ENCODE measurements at regions not wholly inside any gene's neighbourhood (a gene's known extent, or its start where the extent isn't known, plus 50 kb on each side); places are given as distances from the start of the nearest gene placed in this dataset.

GRCh38 chr14:98269533-98269932 is 1002.5 kb downstream of the BCL11B start:
- ATAC-seq (ENCODE audit: low read depth) (peak; percentile 81), DNase-seq (ENCODE audit: low spot score) (no peak)
- H3K4me1 ChIP-seq (ENCODE audit: insufficient read depth, poor library complexity, severe bottlenecking) = peaks cover 19% of the 10 kb centered on the region
- H3K27ac ChIP-seq (ENCODE audit: poor library complexity, severe bottlenecking) = peak overlapping the region; percentile 46
- TF ChIP-seq CTCF (IDR thresholded peaks at IDR 0.05; ENCODE audit: poor library complexity, severe bottlenecking) = no peak
- no peaks in the 10 kb centered on the region for H3K27me3 ChIP-seq (ENCODE audit: insufficient read depth, poor library complexity, severe bottlenecking)
- H3K4me3 ChIP-seq (ENCODE audit: severe bottlenecking) = no peak overlapping the region
- no peaks in the 10 kb centered on the region for H3K9me3 ChIP-seq (ENCODE audit: severe bottlenecking)
- no peaks in the 10 kb centered on the region for H3K36me3 ChIP-seq (ENCODE audit: low read depth)

DNA sequence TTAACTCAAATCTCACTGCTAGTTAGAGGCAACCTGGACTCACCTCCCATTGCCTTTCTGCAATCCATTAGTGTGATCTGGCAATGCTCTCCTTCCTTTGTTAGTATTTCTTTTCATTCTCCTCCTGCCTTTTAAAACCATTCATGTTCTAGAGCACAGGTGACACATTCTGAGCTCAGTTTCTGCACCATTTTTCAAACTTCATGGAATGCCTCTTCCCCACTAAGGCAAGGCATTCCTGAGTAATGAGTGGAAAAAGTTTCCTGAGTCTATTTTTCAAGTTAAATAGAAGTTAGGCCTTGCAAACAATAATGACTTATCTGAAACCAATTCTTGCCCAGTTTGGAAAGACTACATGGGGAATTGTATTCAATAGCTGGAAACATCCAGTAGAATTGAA is 1001.8 kb downstream of the BCL11B start:
- Histone ChIP-seq H3K36me3 (ENCODE audit: low read depth) (no peaks in the 10 kb centered on the region), H3K9me3 (ENCODE audit: severe bottlenecking) (no peaks in the 10 kb centered on the region), H3K27me3 (ENCODE audit: insufficient read depth, poor library complexity, severe bottlenecking) (no peaks in the 10 kb centered on the region), H3K27ac (ENCODE audit: poor library complexity, severe bottlenecking) (peak overlapping the region; percentile 46), H3K4me3 (ENCODE audit: severe bottlenecking) (no peak overlapping the region), H3K4me1 (ENCODE audit: insufficient read depth, poor library complexity, severe bottlenecking) (peaks cover 19% of the 10 kb centered on the region)
- ATAC-seq (ENCODE audit: low read depth) = peak; percentile 83
- no peak for DNase-seq (ENCODE audit: low spot score)
- no peak for TF ChIP-seq CTCF (IDR thresholded peaks at IDR 0.05; ENCODE audit: poor library complexity, severe bottlenecking)

DNA sequence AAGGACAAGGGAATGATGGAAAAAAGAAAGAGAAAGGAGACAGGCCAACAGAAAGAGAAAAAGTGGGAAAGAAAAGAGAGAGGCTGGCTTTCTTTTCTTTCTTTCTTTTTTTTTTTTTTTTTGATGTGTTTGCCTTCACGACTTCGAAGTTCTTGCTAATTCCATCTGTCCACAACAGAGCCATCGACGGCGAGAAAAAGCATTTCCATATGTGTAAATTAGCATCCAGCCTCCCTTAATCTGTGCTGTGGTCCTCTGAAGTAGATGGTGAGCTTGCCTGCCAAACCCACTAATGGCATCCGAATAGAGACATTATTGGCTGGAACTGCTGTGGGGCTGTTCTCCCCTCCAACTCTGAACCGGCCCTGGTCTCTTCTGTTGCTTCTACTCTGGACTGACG is 997.4 kb downstream of the BCL11B start:
- Histone ChIP-seq H3K9me3 (ENCODE audit: severe bottlenecking) (no peaks in the 10 kb centered on the region), H3K4me1 (ENCODE audit: insufficient read depth, poor library complexity, severe bottlenecking) (peaks cover 9% of the 10 kb centered on the region), H3K4me3 (ENCODE audit: severe bottlenecking) (no peak overlapping the region), H3K27me3 (ENCODE audit: insufficient read depth, poor library complexity, severe bottlenecking) (no peaks in the 10 kb centered on the region), H3K27ac (ENCODE audit: poor library complexity, severe bottlenecking) (no peak overlapping the region), H3K36me3 (ENCODE audit: low read depth) (no peaks in the 10 kb centered on the region)
- no peak for DNase-seq (ENCODE audit: low spot score)
- no peak for TF ChIP-seq CTCF (IDR thresholded peaks at IDR 0.05; ENCODE audit: poor library complexity, severe bottlenecking)
- no peak for ATAC-seq (ENCODE audit: low read depth)

DNA sequence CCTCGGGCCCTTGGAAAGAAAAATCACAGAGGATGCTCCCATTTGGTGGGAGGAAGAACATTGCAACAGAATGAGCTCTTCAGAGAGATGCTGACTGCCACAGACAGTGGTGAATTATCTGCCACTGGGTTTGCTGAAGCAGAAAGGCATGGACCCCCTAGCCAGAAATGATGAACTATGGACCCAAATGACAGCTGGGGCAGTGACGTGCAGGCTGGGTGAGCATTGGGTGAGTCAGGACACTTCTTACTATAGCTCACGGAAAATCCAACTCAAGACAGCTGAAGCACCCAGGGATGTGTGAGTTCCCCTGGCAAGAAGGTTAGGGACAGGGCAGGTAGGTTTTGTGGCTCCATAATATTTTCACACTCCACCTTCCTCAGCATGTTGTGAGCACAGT is 993.2 kb downstream of the BCL11B start:
- Histone ChIP-seq H3K4me1 (ENCODE audit: insufficient read depth, poor library complexity, severe bottlenecking) (no peaks in the 10 kb centered on the region), H3K4me3 (ENCODE audit: severe bottlenecking) (no peak overlapping the region), H3K36me3 (ENCODE audit: low read depth) (no peaks in the 10 kb centered on the region), H3K9me3 (ENCODE audit: severe bottlenecking) (no peaks in the 10 kb centered on the region), H3K27ac (ENCODE audit: poor library complexity, severe bottlenecking) (no peak overlapping the region), H3K27me3 (ENCODE audit: insufficient read depth, poor library complexity, severe bottlenecking) (no peaks in the 10 kb centered on the region)
- DNase-seq (ENCODE audit: low spot score) (no peak), ATAC-seq (ENCODE audit: low read depth) (no peak)
- TF ChIP-seq CTCF (IDR thresholded peaks at IDR 0.05; ENCODE audit: poor library complexity, severe bottlenecking) = no peak

- DNase-seq (ENCODE audit: low spot score) = no peak
- TF ChIP-seq CTCF (IDR thresholded peaks at IDR 0.05; ENCODE audit: poor library complexity, severe bottlenecking) = no peak
- Histone ChIP-seq H3K4me1 (ENCODE audit: insufficient read depth, poor library complexity, severe bottlenecking) (no peaks in the 10 kb centered on the region), H3K27ac (ENCODE audit: poor library complexity, severe bottlenecking) (no peak overlapping the region), H3K9me3 (ENCODE audit: severe bottlenecking) (no peaks in the 10 kb centered on the region), H3K4me3 (ENCODE audit: severe bottlenecking) (no peak overlapping the region), H3K36me3 (ENCODE audit: low read depth) (no peaks in the 10 kb centered on the region), H3K27me3 (ENCODE audit: insufficient read depth, poor library complexity, severe bottlenecking) (no peaks in the 10 kb centered on the region)
- no peak for ATAC-seq (ENCODE audit: low read depth)
Measured at GRCh38 chr14:98280436-98280835, 991.6 kb downstream of the BCL11B start.

Data from RWPE2 (cell line).